ENCODE measurements at regions not wholly inside any gene's neighbourhood (a gene's known extent, or its start where the extent isn't known, plus 50 kb on each side); places are given as distances from the start of the nearest gene placed in this dataset.

DNA sequence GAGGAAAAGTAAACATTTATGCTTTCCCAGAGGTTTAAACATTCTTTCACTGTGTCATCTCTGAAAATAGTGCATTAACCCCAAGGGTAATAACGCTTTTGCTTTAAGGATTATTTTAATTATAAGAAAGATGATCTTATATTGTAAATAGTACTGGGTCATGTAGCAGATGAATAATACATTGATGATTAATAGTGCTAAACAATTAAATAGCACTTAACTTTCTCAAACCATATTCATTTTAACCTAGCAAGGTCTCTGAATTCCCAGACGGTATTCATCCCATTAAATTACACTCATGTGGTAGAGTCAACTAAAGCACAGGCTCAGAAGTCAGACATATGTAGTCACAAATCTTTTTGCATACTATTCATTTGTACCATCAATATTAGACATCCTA lies 115.6 kb upstream of the FAR2 start:
- TF ChIP-seq, protein P1, sequence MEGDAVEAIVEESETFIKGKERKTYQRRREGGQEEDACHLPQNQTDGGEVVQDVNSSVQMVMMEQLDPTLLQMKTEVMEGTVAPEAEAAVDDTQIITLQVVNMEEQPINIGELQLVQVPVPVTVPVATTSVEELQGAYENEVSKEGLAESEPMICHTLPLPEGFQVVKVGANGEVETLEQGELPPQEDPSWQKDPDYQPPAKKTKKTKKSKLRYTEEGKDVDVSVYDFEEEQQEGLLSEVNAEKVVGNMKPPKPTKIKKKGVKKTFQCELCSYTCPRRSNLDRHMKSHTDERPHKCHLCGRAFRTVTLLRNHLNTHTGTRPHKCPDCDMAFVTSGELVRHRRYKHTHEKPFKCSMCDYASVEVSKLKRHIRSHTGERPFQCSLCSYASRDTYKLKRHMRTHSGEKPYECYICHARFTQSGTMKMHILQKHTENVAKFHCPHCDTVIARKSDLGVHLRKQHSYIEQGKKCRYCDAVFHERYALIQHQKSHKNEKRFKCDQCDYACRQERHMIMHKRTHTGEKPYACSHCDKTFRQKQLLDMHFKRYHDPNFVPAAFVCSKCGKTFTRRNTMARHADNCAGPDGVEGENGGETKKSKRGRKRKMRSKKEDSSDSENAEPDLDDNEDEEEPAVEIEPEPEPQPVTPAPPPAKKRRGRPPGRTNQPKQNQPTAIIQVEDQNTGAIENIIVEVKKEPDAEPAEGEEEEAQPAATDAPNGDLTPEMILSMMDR (IDR thresholded peaks at IDR 0.05; ENCODE audit: unreplicated experiment), result no peak
- Mint-ChIP-seq H3K36me3 (ENCODE audit: low read depth, unreplicated experiment) (no peaks in the 10 kb centered on the region), H3K4me3 (ENCODE audit: unreplicated experiment) (no peak overlapping the region), H3K27ac (ENCODE audit: unreplicated experiment) (no peak overlapping the region), H3K4me1 (ENCODE audit: unreplicated experiment) (no peaks in the 10 kb centered on the region), H3K27me3 (ENCODE audit: unreplicated experiment) (no peaks in the 10 kb centered on the region), H3K9me3 (ENCODE audit: unreplicated experiment) (no peaks in the 10 kb centered on the region)
- DNase-seq (ENCODE audit: low spot score), result no peak

- peaks cover 2% of the 10 kb centered on the region for H3K27me3 Mint-ChIP-seq (ENCODE audit: unreplicated experiment)
- H3K36me3 Mint-ChIP-seq (ENCODE audit: low read depth, unreplicated experiment), result no peaks in the 10 kb centered on the region
- TF ChIP-seq, protein P1 (IDR thresholded peaks at IDR 0.05; ENCODE audit: unreplicated experiment), result no peak
- DNase-seq (ENCODE audit: low spot score), result no peak
- no peaks in the 10 kb centered on the region for H3K4me1 Mint-ChIP-seq (ENCODE audit: unreplicated experiment)
- H3K9me3 Mint-ChIP-seq (ENCODE audit: unreplicated experiment), result no peaks in the 10 kb centered on the region
- no peak overlapping the region for H3K27ac Mint-ChIP-seq (ENCODE audit: unreplicated experiment)
- no peak overlapping the region for H3K4me3 Mint-ChIP-seq (ENCODE audit: unreplicated experiment)
Measured at GRCh38 chr12:29035112-29035511, 114.0 kb upstream of the FAR2 start.

GRCh38 chr12:29039013-29039412 lies 110.1 kb upstream of the FAR2 start:
- DNase-seq (ENCODE audit: low spot score), result no peak
- H3K36me3 Mint-ChIP-seq (ENCODE audit: low read depth, unreplicated experiment), result no peaks in the 10 kb centered on the region
- H3K27me3 Mint-ChIP-seq (ENCODE audit: unreplicated experiment), result peaks cover 2% of the 10 kb centered on the region
- H3K4me3 Mint-ChIP-seq (ENCODE audit: unreplicated experiment), result no peak overlapping the region
- no peak overlapping the region for H3K27ac Mint-ChIP-seq (ENCODE audit: unreplicated experiment)
- TF ChIP-seq, protein P1 (IDR thresholded peaks at IDR 0.05; ENCODE audit: unreplicated experiment), result no peak
- no peaks in the 10 kb centered on the region for H3K4me1 Mint-ChIP-seq (ENCODE audit: unreplicated experiment)
- no peaks in the 10 kb centered on the region for H3K9me3 Mint-ChIP-seq (ENCODE audit: unreplicated experiment)

DNA sequence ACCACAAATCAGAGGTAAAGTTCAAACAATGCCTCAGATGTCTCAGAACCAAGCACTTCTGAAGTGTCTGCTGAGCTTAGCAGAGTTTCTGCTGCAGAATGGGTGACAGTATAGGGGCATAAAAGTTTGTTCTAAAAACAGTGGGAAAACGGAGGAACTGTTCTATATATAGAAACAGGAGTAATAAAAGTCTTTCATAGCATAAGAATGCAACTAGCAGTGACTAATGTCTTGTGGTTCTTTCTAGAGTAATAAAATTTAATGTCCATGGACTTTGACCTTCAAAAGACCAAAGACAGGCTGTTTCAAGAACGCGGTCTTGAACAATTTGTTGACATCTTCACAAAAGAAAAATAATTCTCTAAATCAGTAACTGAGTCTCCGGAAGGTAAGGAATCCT lies 107.5 kb upstream of the FAR2 start:
- Mint-ChIP-seq H3K27ac (ENCODE audit: unreplicated experiment) (no peak overlapping the region), H3K36me3 (ENCODE audit: low read depth, unreplicated experiment) (no peaks in the 10 kb centered on the region), H3K4me1 (ENCODE audit: unreplicated experiment) (no peaks in the 10 kb centered on the region), H3K9me3 (ENCODE audit: unreplicated experiment) (no peaks in the 10 kb centered on the region), H3K27me3 (ENCODE audit: unreplicated experiment) (peaks cover 2% of the 10 kb centered on the region), H3K4me3 (ENCODE audit: unreplicated experiment) (no peak overlapping the region)
- TF ChIP-seq, protein P1 (IDR thresholded peaks at IDR 0.05; ENCODE audit: unreplicated experiment), result no peak
- DNase-seq (ENCODE audit: low spot score), result no peak

- H3K27me3 Mint-ChIP-seq (ENCODE audit: unreplicated experiment), result peaks cover 4% of the 10 kb centered on the region
- TF ChIP-seq, protein P1 (IDR thresholded peaks at IDR 0.05; ENCODE audit: unreplicated experiment), result no peak
- no peaks in the 10 kb centered on the region for H3K36me3 Mint-ChIP-seq (ENCODE audit: low read depth, unreplicated experiment)
- no peak overlapping the region for H3K4me3 Mint-ChIP-seq (ENCODE audit: unreplicated experiment)
- no peaks in the 10 kb centered on the region for H3K9me3 Mint-ChIP-seq (ENCODE audit: unreplicated experiment)
- H3K27ac Mint-ChIP-seq (ENCODE audit: unreplicated experiment), result no peak overlapping the region
- no peaks in the 10 kb centered on the region for H3K4me1 Mint-ChIP-seq (ENCODE audit: unreplicated experiment)
- DNase-seq (ENCODE audit: low spot score), result no peak
Measured at GRCh38 chr12:29043069-29043468, 106.0 kb upstream of the FAR2 start.

Measured in endothelial cell (in vitro differentiated cells).